GM12878 (cell line): ENCODE measurements at regions not wholly inside any gene's neighbourhood (a gene's known extent, or its start where the extent isn't known, plus 50 kb on each side); places are given as distances from the start of the nearest gene placed in this dataset.

Experiments
- ATAC-seq: fragments of 200-7000 bp; cut with Tn5 transposase; 3 replicates; pipeline ENCODE4 v1.9.1; 2020; ENCODE audit warnings: mild to moderate bottlenecking, moderate library complexity
- BruUV-seq: library from RNA; stranded (reverse); fragments of 400-500 nt; replicated peaks from 2 replicates; lab custom pipeline; 2021; lab: Mats Ljungman, UMichigan
- CTCF ChIA-PET: fragments of 300-600 bp; sonication (Branson Sonifier 250); formaldehyde crosslinking; extraction: SDS; loops from one replicate; lab custom pipeline; 2021; ENCODE audit warnings: inconsistent platforms; lab: Yijun Ruan, JAX
- POLR2A ChIA-PET: fragments of 350-600 bp; formaldehyde crosslinking; extraction: SDS; loops from one replicate; lab custom pipeline; 2021; ENCODE audit warnings: inconsistent platforms; lab: Charles Lee
- RAD21 ChIA-PET: fragments of 300-600 bp; sonication (Branson Sonifier 250); formaldehyde crosslinking; loops from one replicate; lab custom pipeline; 2023; ENCODE audit warnings: antibody characterized with exemption; ENCODE audit not compliant: unreplicated experiment; lab: Charles Lee
- SMC1A ChIA-PET: fragments of 300-600 bp; sonication (Branson Sonifier 250); formaldehyde crosslinking; loops from one replicate; lab custom pipeline; 2023; ENCODE audit not compliant: unreplicated experiment, uncharacterized antibody; lab: Charles Lee
- DNase-seq: peaks from one replicate; pipeline ENCODE4 v3.0.0-alpha.2; 2011; ENCODE audit warnings: low read depth, low spot score
- FAIRE-seq: peaks from 3 replicates; lab custom pipeline; 2011; peaks lifted over from hg19 to GRCh38; lab: Jason Lieb, UNC
- H2AFZ ChIP-seq: 2 replicates; pipeline ENCODE4 v1.6.0; 2011; ENCODE audit warnings: low read depth, low read length, control low read depth; ENCODE audit not compliant: control insufficient read depth
- H3K27ac ChIP-seq: 2 replicates; pipeline ENCODE4 v1.5.1; 2011; ENCODE audit warnings: control low read depth; ENCODE audit not compliant: control insufficient read depth, insufficient read depth
- H3K27me3 ChIP-seq, 2 experiments: replicated peaks in 1 of 2; 2 replicates each; pipeline versions ENCODE4 v1.6.0 to v1.6.1; 2011; ENCODE audit warnings: low read length in 1 of 2; ENCODE audit not compliant: control insufficient read depth in 2 of 2, insufficient read depth in 2 of 2
- H3K36me3 ChIP-seq, 2 experiments: 2 replicates each; pipeline ENCODE4 v1.5.1; 2011; ENCODE audit warnings: low read length in 1 of 2; ENCODE audit not compliant: control insufficient read depth in 2 of 2, insufficient read depth in 2 of 2
- H3K4me1 ChIP-seq: 2 replicates; pipeline ENCODE4 v1.6.1; 2011; ENCODE audit warnings: mild to moderate bottlenecking, low read length, moderate library complexity, mixed read lengths; ENCODE audit not compliant: control insufficient read depth, insufficient read depth
- H3K4me2 ChIP-seq: 2 replicates; pipeline ENCODE4 v1.6.0; 2011; ENCODE audit warnings: control low read depth; ENCODE audit not compliant: control insufficient read depth, insufficient read depth
- H3K4me3 ChIP-seq: fragments of 200-600 bp; sonication (generic); 2 replicates; pipeline ENCODE4 v1.5.1; 2016
- H3K79me2 ChIP-seq: 2 replicates; pipeline ENCODE4 v1.6.0; 2011; ENCODE audit warnings: low read length; ENCODE audit not compliant: control insufficient read depth, insufficient read depth
- H3K9ac ChIP-seq: 2 replicates; pipeline ENCODE4 v1.8.0; 2011; ENCODE audit warnings: low read length, control low read depth, mixed read lengths; ENCODE audit not compliant: control insufficient read depth, insufficient read depth
- H3K9me3 ChIP-seq: replicated peaks from 3 replicates; pipeline ENCODE4 v1.5.1; 2011; ENCODE audit warnings: mild to moderate bottlenecking, low read length; ENCODE audit not compliant: control insufficient read depth, insufficient read depth
- H4K20me1 ChIP-seq: 2 replicates; pipeline ENCODE4 v1.6.0; 2011; ENCODE audit not compliant: control insufficient read depth, insufficient read depth
- BCL11A ChIP-seq: IDR thresholded peaks from 2 replicates; pipeline ENCODE4 v1.6.1; 2011; ENCODE audit warnings: low read depth, low read length
- CHD2 ChIP-seq: IDR thresholded peaks from 2 replicates; pipeline ENCODE4 v1.6.1; 2011; ENCODE audit warnings: low read depth, low read length, improper control_type of control experiment, borderline replicate concordance
- MXI1 ChIP-seq: fragments of 150-350 bp; IDR thresholded peaks from 2 replicates; pipeline ENCODE4 v1.6.1; 2011; ENCODE audit warnings: low read depth, mild to moderate bottlenecking, inconsistent platforms, low read length, improper control_type of control experiment
- STAT3 ChIP-seq: IDR thresholded peaks from 2 replicates; pipeline ENCODE4 v1.6.1; 2011; ENCODE audit warnings: low read depth, low read length, improper control_type of control experiment
- WGBS: methylation state at CpG from one replicate; pipeline ENCODE4 v1.1.6; 2016; ENCODE audit warnings: low lambda C conversion rate; ENCODE audit not compliant: insufficient replicate concordance, insufficient coverage; ENCODE audit errors: missing lambda C conversion rate; 5-methylcytosine and 5-hydroxymethylcytosine counted together
- in situ Hi-C: fragments of 300-500 bp; cut with MboI; formaldehyde crosslinking; loops from 9 replicates; pipeline ENCODE4 v1.14.3; 2018; ENCODE audit warnings: mixed read lengths
- intact Hi-C: fragments of 100-400 bp; cut with micrococcal nuclease; formaldehyde crosslinking; loops from one replicate; pipeline ENCODE4 v1.14.2; 2022; ENCODE audit not compliant: unreplicated experiment
- TF ChIP-seq, protein P1 (sequence below): fragments of 450-650 bp; formaldehyde crosslinking; IDR thresholded peaks from 2 replicates; pipeline ENCODE4 v1.5.0; 2022; ENCODE audit warnings: mild to moderate bottlenecking, missing genetic modification characterization

DNA sequence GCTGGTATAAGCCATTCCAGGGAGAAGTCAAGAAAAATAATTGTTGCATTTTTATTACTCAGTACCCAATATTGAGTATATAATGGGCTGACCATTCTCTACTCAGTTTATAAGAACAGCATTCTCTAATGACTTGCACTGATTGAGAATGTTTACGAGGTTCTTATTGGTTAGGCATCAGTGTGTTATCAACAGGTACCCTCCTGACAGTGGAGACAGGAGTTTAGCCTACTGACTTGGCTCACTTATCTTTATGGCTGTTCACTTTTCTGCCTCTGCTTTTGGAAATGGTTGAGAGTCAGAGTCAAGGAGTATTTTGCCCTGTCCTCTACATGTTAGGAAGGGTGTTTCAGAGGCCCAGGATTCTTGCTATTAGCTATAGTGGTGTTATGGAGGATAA, 228.0 kb upstream of the RGS6 start (continued):
- TF ChIP-seq, protein P1, sequence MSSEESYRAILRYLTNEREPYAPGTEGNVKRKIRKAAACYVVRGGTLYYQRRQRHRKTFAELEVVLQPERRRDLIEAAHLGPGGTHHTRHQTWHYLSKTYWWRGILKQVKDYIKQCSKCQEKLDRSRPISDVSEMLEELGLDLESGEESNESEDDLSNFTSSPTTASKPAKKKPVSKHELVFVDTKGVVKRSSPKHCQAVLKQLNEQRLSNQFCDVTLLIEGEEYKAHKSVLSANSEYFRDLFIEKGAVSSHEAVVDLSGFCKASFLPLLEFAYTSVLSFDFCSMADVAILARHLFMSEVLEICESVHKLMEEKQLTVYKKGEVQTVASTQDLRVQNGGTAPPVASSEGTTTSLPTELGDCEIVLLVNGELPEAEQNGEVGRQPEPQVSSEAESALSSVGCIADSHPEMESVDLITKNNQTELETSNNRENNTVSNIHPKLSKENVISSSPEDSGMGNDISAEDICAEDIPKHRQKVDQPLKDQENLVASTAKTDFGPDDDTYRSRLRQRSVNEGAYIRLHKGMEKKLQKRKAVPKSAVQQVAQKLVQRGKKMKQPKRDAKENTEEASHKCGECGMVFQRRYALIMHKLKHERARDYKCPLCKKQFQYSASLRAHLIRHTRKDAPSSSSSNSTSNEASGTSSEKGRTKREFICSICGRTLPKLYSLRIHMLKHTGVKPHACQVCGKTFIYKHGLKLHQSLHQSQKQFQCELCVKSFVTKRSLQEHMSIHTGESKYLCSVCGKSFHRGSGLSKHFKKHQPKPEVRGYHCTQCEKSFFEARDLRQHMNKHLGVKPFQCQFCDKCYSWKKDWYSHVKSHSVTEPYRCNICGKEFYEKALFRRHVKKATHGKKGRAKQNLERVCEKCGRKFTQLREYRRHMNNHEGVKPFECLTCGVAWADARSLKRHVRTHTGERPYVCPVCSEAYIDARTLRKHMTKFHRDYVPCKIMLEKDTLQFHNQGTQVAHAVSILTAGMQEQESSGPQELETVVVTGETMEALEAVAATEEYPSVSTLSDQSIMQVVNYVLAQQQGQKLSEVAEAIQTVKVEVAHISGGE (CRISPR knock-in tag), result no peak
- TF ChIP-seq MXI1 (no peak), BCL11A (no peak), CHD2 (no peak)

DNA sequence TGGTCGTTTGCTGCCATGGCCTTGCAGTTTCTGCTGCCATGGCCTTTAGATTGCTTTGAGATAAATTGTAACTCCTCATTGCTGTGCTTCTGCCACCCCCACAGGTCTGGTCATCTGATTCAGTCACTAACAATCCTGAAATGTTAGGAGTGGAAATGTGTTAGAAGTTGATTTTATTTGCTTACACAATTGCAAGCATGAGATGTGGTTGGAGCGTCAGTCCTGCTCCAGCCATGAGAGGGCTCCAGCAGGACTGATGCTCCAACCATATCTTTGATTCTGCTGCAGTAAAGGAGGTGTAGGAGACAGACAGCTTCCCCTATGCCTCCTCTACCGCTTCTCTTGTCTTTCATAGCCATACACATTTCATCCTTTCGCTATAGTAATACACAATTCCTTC, 226.8 kb upstream of the RGS6 start:
- SMC1A ChIA-PET, result interaction anchor here (1.0 kb wide), 1 partner anchor 568 kb away, joined by 3 read pairs; no protein-coding TSS in a partner anchor
- BruUV-seq, result no TSS peak
- in situ Hi-C loops (no loop called here), intact Hi-C loops (no loop called here)
- POLR2A ChIA-PET, result interaction anchor here (0.9 kb wide), 1 partner anchor 8 kb away, joined by 3 read pairs; no protein-coding TSS in a partner anchor
- H3K4me1 ChIP-seq, result no peaks in the 10 kb centered on the region
- no peak for FAIRE-seq
- no peak overlapping the region for H3K4me2 ChIP-seq
- ATAC-seq, result no peak
- RAD21 ChIA-PET, result interaction anchor here (1.0 kb wide), 1 partner anchor 564 kb away, joined by 3 read pairs; no protein-coding TSS in a partner anchor
- peaks cover 7 to 18% of the 10 kb centered on the region in 2 experiments; a peak in 3 of 4 replicates for H3K36me3 ChIP-seq
- no peaks in the 10 kb centered on the region for H3K9me3 ChIP-seq
- H3K27me3 ChIP-seq, result no peaks in the 10 kb centered on the region
- no peak overlapping the region for H2AFZ ChIP-seq
- no peak overlapping the region for H3K4me3 ChIP-seq
- H4K20me1 ChIP-seq, result no peaks in the 10 kb centered on the region
- WGBS, result 83% methylated on average over 4 of the region's 4 CpGs
- CTCF ChIA-PET, result no interaction called here
- H3K79me2 ChIP-seq, result no peaks in the 10 kb centered on the region
- H3K27ac ChIP-seq, result no peak overlapping the region
- no peak overlapping the region for H3K9ac ChIP-seq
- no peak for DNase-seq
- no peak for TF ChIP-seq STAT3
